HepG2 (cell line): ENCODE measurements at regions not wholly inside any gene's neighbourhood (a gene's known extent, or its start where the extent isn't known, plus 50 kb on each side); places are given as distances from the start of the nearest gene placed in this dataset.

Experiments
- ATAC-seq: fragments of 200-7000 bp; cut with Tn5 transposase; 3 replicates; pipeline ENCODE4 v1.9.1; 2020; ENCODE audit warnings: mild to moderate bottlenecking, moderate library complexity
- BruUV-seq: library from RNA; stranded (reverse); fragments of 400-500 nt; replicated peaks from 2 replicates; lab custom pipeline; 2021; lab: Mats Ljungman, UMichigan
- CTCF ChIA-PET: fragments of 300-600 bp; formaldehyde crosslinking; extraction: SDS; loops from one replicate; lab custom pipeline; 2021; ENCODE audit warnings: low total read pairs, inconsistent platforms, low intra/inter-chr PET ratio; lab: Yijun Ruan, JAX
- POLR2A ChIA-PET: fragments of 350-600 bp; sonication (Branson Sonifier 250); formaldehyde crosslinking; loops from one replicate; lab custom pipeline; 2020; ENCODE audit warnings: antibody characterized with exemption, inconsistent platforms; lab: Yijun Ruan, JAX
- DNase-seq: peaks from one replicate; pipeline ENCODE4 v3.0.0-alpha.2; 2015; ENCODE audit warnings: low spot score
- FAIRE-seq: peaks from 3 replicates; lab custom pipeline; 2011; peaks lifted over from hg19 to GRCh38; lab: Jason Lieb, UNC
- H2AFZ ChIP-seq: one replicate; pipeline ENCODE4 v1.6.1; 2011; ENCODE audit warnings: low read length, inconsistent platforms
- H3K27ac ChIP-seq: fragments of 300-600 bp; 3 replicates; pipeline ENCODE4 v1.8.0; 2011; ENCODE audit warnings: mixed run types, mild to moderate bottlenecking, mixed read lengths, low read length, inconsistent platforms; ENCODE audit not compliant: insufficient read depth; ENCODE audit errors: extremely low read length
- H3K27me3 ChIP-seq, 2 experiments: fragments of 200-600 bp in 1 of 2; 2 replicates in 1 of 2; 3 replicates in 1 of 2; pipeline versions ENCODE4 v1.6.0 to v1.8.0; 2011; ENCODE audit warnings: low read length in 2 of 2, mild to moderate bottlenecking in 2 of 2, moderate library complexity in 2 of 2, inconsistent platforms in 1 of 2; ENCODE audit not compliant: insufficient read depth in 2 of 2, control insufficient read depth in 1 of 2
- H3K36me3 ChIP-seq, 2 experiments: fragments of 200-600 bp in 1 of 2; replicated peaks in 1 of 2; 2 replicates in 1 of 2; 3 replicates in 1 of 2; pipeline versions ENCODE4 v1.5.1 to v1.8.0; 2011; ENCODE audit warnings: low read length in 2 of 2, inconsistent platforms in 1 of 2; ENCODE audit not compliant: insufficient read depth in 2 of 2, control insufficient read depth in 1 of 2
- H3K4me1 ChIP-seq: 2 replicates; pipeline ENCODE4 v1.5.1; 2012; ENCODE audit warnings: low read length, inconsistent platforms; ENCODE audit not compliant: insufficient read depth
- H3K4me2 ChIP-seq: 2 replicates; pipeline ENCODE4 v1.6.0; 2011; ENCODE audit warnings: low read depth, low read length, inconsistent platforms
- H3K4me3 ChIP-seq, 3 experiments: fragments of 200-600 bp in 1 of 3; sonication (generic), shearing (Covaris generic) in 1 of 3; replicated peaks in 1 of 3; 2 replicates each; pipeline ENCODE4 v1.5.1; 2011 to 2016; ENCODE audit warnings: low read length in 3 of 3, inconsistent platforms in 2 of 3, low read depth in 2 of 3, mild to moderate bottlenecking in 2 of 3, control low read depth in 1 of 3, mixed read lengths in 1 of 3; ENCODE audit not compliant: insufficient read depth in 1 of 3
- H3K79me2 ChIP-seq: one replicate; pipeline ENCODE4 v1.6.1; 2011; ENCODE audit warnings: low read length, inconsistent platforms; ENCODE audit not compliant: insufficient read depth
- H3K9ac ChIP-seq: 2 replicates; pipeline ENCODE4 v1.6.0; 2011; ENCODE audit warnings: mild to moderate bottlenecking, low read depth, low read length, inconsistent platforms; ENCODE audit not compliant: insufficient read depth
- H3K9me3 ChIP-seq: 2 replicates; pipeline ENCODE4 v1.5.1; 2012; ENCODE audit warnings: mild to moderate bottlenecking, low read length
- H4K20me1 ChIP-seq: 2 replicates; pipeline ENCODE4 v1.6.0; 2011; ENCODE audit warnings: inconsistent platforms, mild to moderate bottlenecking, low read length, moderate library complexity; ENCODE audit not compliant: insufficient read depth
- ATM ChIP-seq: fragments of 450-650 bp; IDR thresholded peaks from 2 replicates; pipeline ENCODE4 v1.7.1; 2017; ENCODE audit warnings: mild to moderate bottlenecking, borderline replicate concordance
- NFAT5 ChIP-seq: sonication (generic); formaldehyde crosslinking; IDR thresholded peaks from 2 replicates; pipeline ENCODE4 v1.4.0; 2020; ENCODE audit warnings: missing genetic modification reagents
- ZBTB37 ChIP-seq: sonication (generic); formaldehyde crosslinking; IDR thresholded peaks from 2 replicates; pipeline ENCODE4 v1.4.0; 2020; ENCODE audit warnings: mild to moderate bottlenecking, missing genetic modification reagents
- WGBS: methylation state at CpG from one replicate; pipeline ENCODE4 v1.1.6; 2017; ENCODE audit warnings: low lambda C conversion rate; 5-methylcytosine and 5-hydroxymethylcytosine counted together
- in situ Hi-C: cut with HindIII; loops from 2 replicates; pipeline ENCODE4 v1.10.0; 2017; ENCODE audit warnings: low pct_unique_long_range_greater_than_20kb; ENCODE audit not compliant: extremely low pct_ligation_motif_present
- intact Hi-C: fragments of 100-400 bp; cut with micrococcal nuclease; formaldehyde crosslinking; loops from one replicate; pipeline ENCODE4 v1.10.0; 2022; ENCODE audit not compliant: unreplicated experiment

- TF ChIP-seq ZBTB37 (CRISPR knock-in tag) (no peak), ATM (no peak)
These were observed 61.6 kb upstream of the UNC5B start (continued) for GRCh38 chr10:71150796-71151195.

GRCh38 chr10:71152043-71152442, 60.3 kb upstream of the UNC5B start:
- no peak for ATAC-seq
- Histone ChIP-seq H4K20me1 (no peaks in the 10 kb centered on the region), H3K4me3 (no peak overlapping the region), H3K36me3 (no peaks in the 10 kb centered on the region), H3K9me3 (no peaks in the 10 kb centered on the region), H3K27me3 (peaks cover 3 to 12% of the 10 kb centered on the region in 2 experiments; a peak in 4 of 5 replicates), H3K27ac (no peak overlapping the region), H3K4me1 (no peaks in the 10 kb centered on the region), H3K79me2 (no peaks in the 10 kb centered on the region), H3K4me2 (no peak overlapping the region), H2AFZ (no peak overlapping the region), H3K9ac (no peak overlapping the region)
- TF ChIP-seq NFAT5 (CRISPR knock-in tag): no peak
- no peak for DNase-seq
- BruUV-seq: no TSS peak
- intact Hi-C loops: no loop called here
- 0% methylated on average over 2 of the region's 2 CpGs for WGBS
- FAIRE-seq: no peak
- in situ Hi-C loops: no loop called here
- ChIA-PET CTCF (no interaction called here), POLR2A (no interaction called here)
